ENCODE measurements at regions not wholly inside any gene's neighbourhood (a gene's known extent, or its start where the extent isn't known, plus 50 kb on each side); places are given as distances from the start of the nearest gene placed in this dataset.

- no peak for TF ChIP-seq TAF1 (IDR thresholded peaks at IDR 0.05; ENCODE audit: borderline replicate concordance, insufficient read depth, low read length)
- no peak for TF ChIP-seq SIN3A (IDR thresholded peaks at IDR 0.05; ENCODE audit: borderline replicate concordance, insufficient read depth, low read length)
Observed at GRCh38 chr14:82719617-82720016, 1186.0 kb upstream of the SEL1L start.
